ENCODE measurements at regions not wholly inside any gene's neighbourhood (a gene's known extent, or its start where the extent isn't known, plus 50 kb on each side); places are given as distances from the start of the nearest gene placed in this dataset.

- Histone ChIP-seq H3K27ac (no peak overlapping the region), H3K36me3 (no peaks in the 10 kb centered on the region), H3K9me3 (no peaks in the 10 kb centered on the region), H3K27me3 (replicated peaks in 1 of 7) (no peaks in the 10 kb centered on the region), H3K4me1 (no peaks in the 10 kb centered on the region), H3K4me3 (no peak overlapping the region)
- intact Hi-C loops (cut with DNase I; ENCODE audit: low total_unique reads), result no loop called here
- no peak for DNase-seq
- WGBS, 5 donors, result 88 to 92% (median 90%) methylated on average over 3 of the region's 3 CpGs
- TF ChIP-seq POLR2AphosphoS5 (IDR thresholded peaks at IDR 0.05), result no peak
- TF ChIP-seq POLR2A (IDR thresholded peaks at IDR 0.05), result no peak
- no peak for TF ChIP-seq CTCF (IDR thresholded peaks at IDR 0.05 in 8 of 11, conservative IDR thresholded peaks at IDR 0.05 in 3 of 11)
These were observed 172.2 kb downstream of the KCNRG start for GRCh38 chr13:50187352-50188029.

- intact Hi-C loops (cut with DNase I; ENCODE audit: low total_unique reads), result no loop called here
- Histone ChIP-seq H3K4me1 (no peaks in the 10 kb centered on the region), H3K27ac (no peak overlapping the region), H3K4me3 (no peak overlapping the region), H3K36me3 (no peaks in the 10 kb centered on the region), H3K27me3 (replicated peaks in 1 of 7) (no peaks in the 10 kb centered on the region), H3K9me3 (no peaks in the 10 kb centered on the region)
- no peak for TF ChIP-seq POLR2A (IDR thresholded peaks at IDR 0.05)
- no peak for TF ChIP-seq POLR2AphosphoS5 (IDR thresholded peaks at IDR 0.05)
- TF ChIP-seq CTCF (IDR thresholded peaks at IDR 0.05 in 8 of 11, conservative IDR thresholded peaks at IDR 0.05 in 3 of 11), result no peak
- DNase-seq, result no peak
- 90 to 100% (median 95%) methylated on average over 1 of the region's 1 CpG for WGBS, 5 donors
These were observed 173.5 kb downstream of the KCNRG start for GRCh38 chr13:50188696-50189095.

GRCh38 chr13:50189450-50189849, 174.2 kb downstream of the KCNRG start:
- H3K9me3 ChIP-seq, result no peaks in the 10 kb centered on the region
- WGBS, 5 donors, result 86 to 97% (median 89%) methylated on average over 2 of the region's 2 CpGs
- H3K36me3 ChIP-seq, result no peaks in the 10 kb centered on the region
- H3K27ac ChIP-seq, result no peak overlapping the region
- no peaks in the 10 kb centered on the region for H3K27me3 ChIP-seq (replicated peaks in 1 of 7)
- TF ChIP-seq CTCF (IDR thresholded peaks at IDR 0.05 in 8 of 11, conservative IDR thresholded peaks at IDR 0.05 in 3 of 11), result no peak
- TF ChIP-seq POLR2A (IDR thresholded peaks at IDR 0.05), result no peak
- no peak for TF ChIP-seq POLR2AphosphoS5 (IDR thresholded peaks at IDR 0.05)
- intact Hi-C loops (cut with DNase I; ENCODE audit: low total_unique reads), result no loop called here
- H3K4me3 ChIP-seq, result no peak overlapping the region
- no peak for DNase-seq
- H3K4me1 ChIP-seq, result no peaks in the 10 kb centered on the region

GRCh38 chr13:50191004-50191403, 175.8 kb downstream of the KCNRG start:
- Histone ChIP-seq H3K36me3 (no peaks in the 10 kb centered on the region), H3K27me3 (replicated peaks in 1 of 7) (no peaks in the 10 kb centered on the region), H3K27ac (no peak overlapping the region), H3K4me3 (no peak overlapping the region), H3K9me3 (no peaks in the 10 kb centered on the region), H3K4me1 (no peaks in the 10 kb centered on the region)
- TF ChIP-seq CTCF (IDR thresholded peaks at IDR 0.05 in 8 of 11, conservative IDR thresholded peaks at IDR 0.05 in 3 of 11), result no peak
- no peak for TF ChIP-seq POLR2A (IDR thresholded peaks at IDR 0.05)
- TF ChIP-seq POLR2AphosphoS5 (IDR thresholded peaks at IDR 0.05), result no peak
- 71 to 86% (median 76%) methylated on average over 1 of the region's 1 CpG for WGBS, 5 donors
- intact Hi-C loops (cut with DNase I; ENCODE audit: low total_unique reads), result no loop called here
- no peak for DNase-seq
